ENCODE measurements at regions not wholly inside any gene's neighbourhood (a gene's known extent, or its start where the extent isn't known, plus 50 kb on each side); places are given as distances from the start of the nearest gene placed in this dataset.
"Not testable (repeated sequence)": the region's sequence is repeated elsewhere in the genome, so short reads cannot be mapped to it uniquely, and the experiment has no call there.

DNA sequence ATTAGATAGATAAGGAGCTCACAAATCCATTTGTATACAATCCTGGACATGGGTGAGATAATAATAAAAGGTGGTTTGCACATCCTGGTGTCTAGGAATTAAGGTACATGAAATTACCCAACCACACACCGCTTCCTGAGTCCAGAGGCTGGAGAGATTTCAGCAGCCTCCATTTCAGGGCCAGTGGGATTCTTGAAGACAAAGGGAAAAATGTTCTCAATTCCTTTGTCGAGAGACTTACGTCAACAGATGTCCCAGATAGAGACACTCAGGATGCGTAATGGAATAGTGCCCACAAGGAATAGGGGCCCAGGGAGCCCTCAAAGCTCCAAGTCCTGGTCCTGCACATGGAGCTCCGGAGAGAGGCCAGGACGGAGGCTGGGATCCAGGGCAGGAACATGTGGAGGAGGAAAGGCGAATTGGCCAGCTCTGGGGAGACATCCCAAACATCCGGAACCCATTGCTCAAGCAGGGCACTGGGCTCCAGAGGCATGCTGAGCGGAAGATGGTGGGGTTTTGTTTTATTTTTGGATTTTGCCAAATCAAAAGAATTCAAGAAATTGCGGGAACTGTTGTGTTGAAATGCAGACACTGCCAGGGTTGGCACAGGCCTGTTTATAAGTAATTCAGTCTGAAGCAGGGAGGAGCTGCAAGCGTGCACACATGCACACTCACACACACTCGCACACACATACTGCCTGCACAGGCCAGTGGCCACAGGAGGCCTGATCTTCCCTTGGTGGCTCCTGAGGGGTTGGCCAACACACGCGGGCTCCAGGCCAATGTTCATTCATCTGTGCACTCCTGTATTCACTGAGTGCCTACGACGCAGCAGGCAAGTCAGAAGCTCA lies 97.2 kb downstream of the NOG start:
- DNase-seq (ENCODE audit: low read depth in 2 of 2) = no peak

DNA sequence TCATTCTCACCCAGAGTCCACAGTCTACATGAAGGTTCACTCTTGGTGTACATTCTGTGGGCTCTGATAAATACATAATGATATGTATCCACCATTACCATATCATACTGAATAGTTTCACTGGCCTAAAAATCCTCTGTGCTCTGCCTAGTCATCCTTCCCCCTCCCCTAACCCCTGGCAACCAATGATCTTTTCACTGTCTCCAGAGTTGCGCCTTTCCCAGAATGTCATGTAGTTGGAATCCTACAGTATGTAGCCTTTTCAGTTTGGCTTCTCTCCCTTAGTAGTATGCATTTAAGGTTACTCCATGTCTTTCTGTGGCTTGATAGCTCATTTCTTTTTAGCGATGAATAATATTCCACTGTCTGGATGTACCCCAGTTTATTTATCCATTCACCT lies 101.3 kb downstream of the NOG start:
- DNase-seq (ENCODE audit: low read depth in 2 of 2) = no peak

GRCh38 chr17:56697190-56697589 lies 103.7 kb downstream of the NOG start:
- no peak for DNase-seq (ENCODE audit: low read depth in 2 of 2)

DNA sequence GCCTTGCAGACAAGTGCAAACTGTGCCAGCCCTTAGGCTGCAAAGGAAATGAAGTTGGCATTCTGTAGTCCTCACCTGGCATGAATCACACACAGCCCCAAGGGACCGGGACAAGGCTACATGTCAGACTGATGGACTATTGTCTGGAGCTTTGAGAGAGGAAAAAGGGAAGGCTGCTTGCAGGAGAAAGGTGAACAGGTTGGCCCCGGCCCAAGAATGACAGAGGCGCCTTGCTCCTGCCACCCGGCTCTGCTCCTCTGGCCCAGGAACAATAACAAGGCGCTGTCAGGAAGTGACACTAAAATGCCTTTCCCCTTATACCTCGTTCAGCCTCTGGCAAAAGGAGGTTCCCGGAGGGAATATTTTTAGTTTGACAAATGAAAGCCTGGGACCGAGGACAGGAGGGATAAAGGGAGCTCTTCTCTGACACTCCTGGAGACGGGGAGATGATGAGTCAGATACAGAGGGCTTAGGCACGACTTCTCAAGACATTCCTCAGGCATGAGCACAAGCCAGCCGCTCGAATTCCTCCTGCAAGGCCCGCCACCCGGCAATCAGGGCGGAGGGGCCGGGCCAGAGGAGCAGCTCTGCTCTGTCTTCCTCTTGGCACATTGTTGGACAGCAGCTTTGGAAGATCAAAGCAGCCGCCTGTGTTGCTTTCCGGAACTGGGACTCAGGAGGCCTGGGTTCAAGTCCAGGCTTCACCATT lies 105.8 kb downstream of the NOG start:
- DNase-seq (ENCODE audit: low read depth in 2 of 2) = no peak

- DNase-seq (ENCODE audit: low read depth in 2 of 2) = no peak
Measured at GRCh38 chr17:56700919-56701420, 107.5 kb downstream of the NOG start.

- DNase-seq (ENCODE audit: low read depth in 2 of 2) = no peak
Measured at GRCh38 chr17:56707312-56708219, 114.1 kb downstream of the NOG start.

DNA sequence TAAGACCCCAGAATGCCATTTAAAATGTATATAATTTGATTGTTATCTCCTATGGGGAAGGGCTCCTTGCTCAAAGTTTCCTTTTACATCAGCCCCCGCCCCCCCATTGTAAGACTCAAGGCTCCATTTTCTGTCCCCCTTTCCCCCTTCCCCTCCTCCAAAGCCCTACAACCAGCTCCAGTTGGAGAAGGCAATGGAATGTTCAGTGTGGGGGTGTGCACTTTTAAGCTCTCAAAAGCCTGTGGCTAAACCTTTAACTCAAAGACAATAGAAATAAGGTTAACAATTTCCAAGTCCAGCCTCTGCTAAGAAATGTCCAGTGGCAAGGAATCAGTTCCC lies 114.7 kb downstream of the NOG start:
- no peak for DNase-seq (ENCODE audit: low read depth in 2 of 2)

DNA sequence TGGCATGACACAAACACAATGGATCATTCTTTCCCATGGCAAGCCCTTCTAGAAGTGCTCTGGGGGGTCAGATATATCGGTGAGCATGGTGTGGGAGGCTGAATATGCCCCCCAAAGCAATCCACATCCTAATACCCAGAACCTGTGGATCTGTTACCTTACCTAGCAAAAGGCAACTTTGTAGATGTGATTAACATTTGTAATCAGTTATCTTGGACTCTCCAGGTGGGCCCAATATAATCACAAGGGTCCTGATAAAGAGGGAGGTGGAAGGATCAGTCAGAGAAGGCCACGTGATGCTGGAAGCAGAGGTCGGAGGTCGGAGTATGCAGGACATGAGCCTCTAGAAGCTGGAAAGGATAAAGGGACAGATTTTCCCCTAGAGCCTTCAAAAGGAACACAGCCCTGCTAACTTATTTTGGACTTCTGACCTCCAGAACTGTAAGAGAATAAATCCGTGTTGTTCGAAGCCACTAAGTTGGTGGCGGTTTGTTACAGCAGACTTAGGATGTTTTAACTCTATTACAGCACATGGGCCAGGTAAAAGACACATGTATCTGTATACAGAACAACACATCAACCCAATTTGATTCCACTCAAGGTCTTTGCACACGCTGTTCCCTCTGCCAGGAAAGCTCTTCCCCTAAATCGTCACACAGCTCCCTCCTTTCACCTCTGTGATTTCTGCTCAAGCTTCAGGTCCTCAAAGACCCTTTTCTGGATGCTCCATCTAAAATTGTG lies 115.3 kb downstream of the NOG start:
- DNase-seq (ENCODE audit: low read depth in 2 of 2) = no peak

- DNase-seq (ENCODE audit: low read depth in 2 of 2) = no peak
Measured at GRCh38 chr17:56710986-56711385, 117.5 kb downstream of the NOG start.

DNA sequence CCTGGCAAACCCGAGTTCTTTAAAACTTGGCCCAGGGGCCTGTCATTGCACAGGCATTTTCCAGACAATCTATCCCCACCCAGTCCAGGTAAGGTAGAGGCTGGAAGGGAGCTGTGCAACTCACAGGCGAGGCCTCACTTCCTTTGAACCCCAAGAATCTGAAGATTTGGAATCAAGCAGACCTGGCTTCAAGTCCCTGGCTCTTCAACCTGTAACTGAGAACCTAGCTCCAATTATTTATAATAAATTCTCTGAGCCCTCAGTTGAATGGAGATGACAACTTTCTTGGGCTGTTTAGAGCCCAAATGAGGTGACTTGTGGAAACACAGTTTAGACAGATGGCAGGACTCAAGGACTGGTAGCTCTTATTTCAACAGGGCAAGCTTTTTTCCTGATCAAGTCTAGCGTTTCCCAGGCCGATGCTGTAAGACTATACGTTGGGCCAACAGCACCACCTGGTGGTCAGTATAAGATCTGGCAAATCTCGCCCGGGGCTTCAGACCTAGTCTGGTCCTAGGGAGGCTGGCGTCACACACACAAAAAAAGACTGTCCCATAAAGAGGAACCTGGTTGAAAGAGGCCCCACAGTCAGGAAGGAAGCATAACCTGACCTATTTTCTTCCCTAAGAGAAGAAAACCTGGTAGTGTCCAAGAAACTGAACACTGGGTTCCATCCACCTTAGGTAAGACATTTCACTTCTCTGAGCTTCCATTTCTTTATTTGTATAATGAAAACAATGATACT lies 117.9 kb downstream of the C17orf67 start:
- DNase-seq (ENCODE audit: low read depth in 2 of 2) = peak; percentile 42 to 52

DNA sequence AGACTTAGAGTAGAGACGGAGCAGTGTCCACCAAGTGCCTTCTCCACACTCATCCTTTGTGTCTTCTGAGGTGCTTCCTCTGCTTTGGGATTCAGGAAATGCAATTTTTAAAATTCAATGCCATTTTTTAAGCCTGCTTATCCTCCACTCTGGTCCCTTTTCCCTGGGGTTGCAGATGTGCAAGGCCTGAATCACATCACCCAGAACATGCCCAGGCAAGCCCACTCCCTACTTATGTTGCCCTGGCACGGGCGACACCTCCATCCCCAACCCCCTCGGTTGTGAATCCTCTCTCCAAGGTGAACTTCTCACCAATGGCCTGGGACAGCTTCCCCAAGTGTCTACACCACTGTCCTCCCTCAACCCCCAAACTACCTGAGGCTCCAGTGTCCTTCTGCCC lies 116.2 kb downstream of the C17orf67 start:
- no peak for DNase-seq (ENCODE audit: low read depth in 2 of 2)

- DNase-seq (ENCODE audit: low read depth in 2 of 2) = no peak
Measured at GRCh38 chr17:56718515-56718914, 115.2 kb downstream of the C17orf67 start.

- DNase-seq (ENCODE audit: low read depth in 2 of 2) = no peak
Measured at GRCh38 chr17:56723421-56723820, 110.3 kb downstream of the C17orf67 start.

DNA sequence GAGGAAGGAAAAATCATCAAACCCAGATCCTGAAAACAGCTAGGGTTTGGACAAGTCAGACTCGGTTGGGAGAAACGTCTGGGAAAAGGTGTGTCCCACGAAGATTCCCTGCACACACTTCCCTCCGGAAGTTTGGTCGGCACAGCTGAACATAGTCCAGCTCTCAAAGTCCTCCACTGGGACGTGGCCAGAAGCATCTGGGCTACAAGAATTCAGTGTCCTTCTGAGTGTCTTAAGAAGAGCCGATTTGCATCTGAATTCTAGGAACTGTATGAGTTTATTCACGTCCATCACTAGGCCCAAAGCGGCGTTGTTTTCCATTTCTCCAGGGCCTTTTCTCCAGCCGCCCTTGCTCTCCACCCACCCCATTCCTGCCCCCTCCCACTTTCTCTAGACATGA lies 109.1 kb downstream of the C17orf67 start:
- no peak for DNase-seq (ENCODE audit: low read depth in 2 of 2)

DNA sequence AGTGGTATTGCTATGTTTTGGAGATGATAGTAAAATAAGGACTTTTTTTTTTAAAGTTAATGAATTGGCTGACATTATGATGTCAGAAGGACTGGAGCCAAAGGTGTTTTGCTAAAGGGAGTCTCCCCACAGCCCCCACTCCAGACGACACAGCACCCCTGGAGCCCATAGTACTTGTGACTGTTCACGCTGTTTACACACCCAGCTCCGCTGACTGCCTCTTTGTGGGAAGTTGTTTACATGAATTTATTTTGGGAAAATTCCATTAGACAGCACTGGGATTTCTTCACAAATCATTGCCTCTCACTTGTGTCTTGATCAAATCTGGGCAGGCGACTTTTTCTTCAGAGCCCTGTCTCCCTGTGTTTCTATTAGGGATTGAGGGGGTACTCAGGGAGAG lies 108.6 kb downstream of the C17orf67 start:
- no peak for DNase-seq (ENCODE audit: low read depth in 2 of 2)

DNA sequence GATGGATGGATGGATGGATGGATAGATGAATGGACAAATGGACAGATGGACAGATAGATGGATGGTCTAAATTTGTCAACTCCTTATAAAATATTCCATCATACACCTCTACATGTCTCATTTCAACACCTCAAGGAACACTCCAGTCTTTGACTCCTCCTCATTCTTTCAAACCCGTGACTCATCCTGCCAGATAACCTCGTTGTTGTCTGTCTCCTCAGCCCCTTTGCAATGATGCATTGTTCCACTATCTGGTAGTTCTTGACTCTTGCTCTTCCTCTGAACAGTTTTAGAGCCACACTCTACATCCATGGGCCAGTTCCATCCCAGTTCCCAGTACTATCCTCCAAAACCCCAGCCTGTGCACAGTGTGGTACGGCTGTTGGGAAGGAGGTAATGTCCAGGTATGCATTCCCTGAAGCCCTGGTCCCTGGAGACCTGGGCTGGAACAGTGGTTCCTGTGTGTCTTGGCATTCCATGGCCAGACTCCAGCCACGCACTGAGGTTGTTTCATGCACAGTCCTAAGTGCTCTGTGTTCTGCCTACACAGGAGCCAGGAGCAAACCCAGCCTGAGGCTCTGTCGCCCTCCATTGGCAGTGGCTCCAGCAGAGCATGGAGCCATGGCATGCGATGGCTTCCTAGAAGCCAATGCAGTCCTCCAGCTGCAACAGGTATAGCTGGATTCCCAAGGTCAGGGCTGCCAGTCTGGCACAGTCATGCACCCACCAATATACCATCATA lies 105.7 kb downstream of the C17orf67 start:
- DNase-seq (ENCODE audit: low read depth in 2 of 2) = no peak

DNA sequence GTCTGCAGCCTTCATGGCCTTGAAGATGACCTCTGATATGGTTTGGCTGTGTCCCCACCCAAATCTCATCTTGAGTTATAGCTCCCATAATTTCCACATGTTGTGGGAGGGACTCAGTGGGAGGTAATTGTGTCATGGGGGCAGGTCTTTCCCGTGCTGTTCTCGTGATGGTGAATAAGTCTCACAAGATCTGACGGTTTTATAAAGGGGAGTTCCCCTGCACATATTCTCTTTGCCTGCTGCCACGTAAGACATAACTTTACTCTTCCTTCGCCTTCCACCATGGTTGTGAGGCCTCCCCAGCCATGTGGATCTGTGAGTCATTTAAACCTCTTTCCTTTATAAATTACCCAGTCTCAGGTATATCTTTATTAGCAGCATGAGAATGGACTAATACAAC lies 102.6 kb downstream of the C17orf67 start:
- DNase-seq (ENCODE audit: low read depth in 2 of 2) = not testable (repeated sequence)

DNA sequence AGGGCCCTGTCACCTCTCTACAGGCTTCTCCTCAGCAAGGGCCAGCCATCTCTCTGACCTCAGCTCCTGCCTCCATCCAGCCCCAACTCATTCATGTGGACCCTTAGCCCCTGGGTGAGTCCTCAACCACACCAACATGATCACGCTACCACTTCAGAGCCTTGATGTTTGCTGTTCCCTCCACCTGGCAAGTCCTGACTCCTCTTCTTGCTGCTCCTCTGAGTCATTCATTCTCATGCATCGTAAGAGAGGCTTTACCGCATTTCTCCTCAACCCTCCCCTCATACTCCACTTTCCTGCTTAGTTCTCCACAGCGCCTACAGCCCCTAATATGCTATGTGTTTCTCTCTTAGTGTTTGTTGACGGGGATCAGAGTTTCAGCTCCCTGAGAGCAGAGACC lies 99.9 kb downstream of the C17orf67 start:
- no peak for DNase-seq (ENCODE audit: low read depth in 2 of 2)

- DNase-seq (ENCODE audit: low read depth in 2 of 2) = no peak
Measured at GRCh38 chr17:56735842-56736241, 97.9 kb downstream of the C17orf67 start.

Data from stimulated activated CD8-positive, alpha-beta memory T cell treated with anti-CD3 and anti-CD28 coated beads, Interleukin-7, amount 100 ng/mL, for 4 hours (primary cell).